H1 (cell line): ENCODE measurements at regions not wholly inside any gene's neighbourhood (a gene's known extent, or its start where the extent isn't known, plus 50 kb on each side); places are given as distances from the start of the nearest gene placed in this dataset.

Source experiments
- CTCF ChIP-seq, 3 experiments: IDR thresholded peaks; 1 replicate in 2 of 3; 2 replicates in 1 of 3; pipeline versions ENCODE4 v1.5.1 to v1.6.1; 2011; ENCODE audit warnings: low read length in 3 of 3, mild to moderate bottlenecking in 3 of 3, inconsistent platforms in 2 of 3, low read depth in 1 of 3, moderate library complexity in 1 of 3; ENCODE audit not compliant: insufficient read depth in 1 of 3; ENCODE audit errors: control extremely low read depth in 1 of 3
- NANOG ChIP-seq: IDR thresholded peaks from 2 replicates; pipeline ENCODE4 v1.6.1; 2011; ENCODE audit warnings: low read length, low read depth, mild to moderate bottlenecking, inconsistent platforms; ENCODE audit not compliant: insufficient read depth, poor library complexity, severe bottlenecking
- POLR2A ChIP-seq, 2 experiments: IDR thresholded peaks; 1 replicate in 1 of 2; 2 replicates in 1 of 2; pipeline ENCODE4 v1.6.1; 2011; ENCODE audit warnings: low read depth in 2 of 2, low read length in 2 of 2, mild to moderate bottlenecking in 2 of 2; ENCODE audit errors: control extremely low read depth in 1 of 2
- SP1 ChIP-seq: IDR thresholded peaks from 2 replicates; pipeline ENCODE4 v1.6.1; 2011; ENCODE audit warnings: low read depth, low read length

- TF ChIP-seq CTCF (IDR thresholded peaks at IDR 0.05; ENCODE audit: control extremely low read depth in 1 of 3, insufficient read depth in 1 of 3, low read depth in 1 of 3, low read length in 3 of 3) (no peak), POLR2A (IDR thresholded peaks at IDR 0.05; ENCODE audit: control extremely low read depth in 1 of 2, low read depth in 2 of 2, low read length in 2 of 2) (no peak), NANOG (no peak), SP1 (no peak)
These were observed 850.4 kb downstream of the STIM2 start (continued) for GRCh38 chr4:27711041-27711440.
